Left lung (tissue), 4 donors: ENCODE measurements at regions not wholly inside any gene's neighbourhood (a gene's known extent, or its start where the extent isn't known, plus 50 kb on each side); places are given as distances from the start of the nearest gene placed in this dataset.

Source experiments
- ATAC-seq: fragments of 200-7000 bp; cut with Tn5 transposase; one replicate; pipeline ENCODE4 v1.9.1; 2020; ENCODE audit warnings: moderate library complexity
- DNase-seq, 4 donors: peaks; one replicate each; pipeline ENCODE4 v3.0.0-alpha.2; 2013 to 2020
- H3K27ac ChIP-seq, 2 donors: fragments of 200-600 bp; sonication (generic) in 1 of 2; one replicate each; pipeline versions ENCODE4 v1.5.0 to v1.8.0; 2020 to 2021
- H3K27me3 ChIP-seq, 2 donors: fragments of 200-600 bp; sonication (generic) in 1 of 2; one replicate each; pipeline versions ENCODE4 v1.5.0 to v1.8.0; 2020 to 2021
- H3K36me3 ChIP-seq, 2 donors: fragments of 200-600 bp; sonication (generic) in 1 of 2; one replicate each; pipeline versions ENCODE4 v1.5.0 to v1.8.0; 2020 to 2021
- H3K4me1 ChIP-seq, 2 donors: fragments of 200-600 bp; one replicate each; pipeline ENCODE4 v1.8.0; 2021
- H3K4me3 ChIP-seq, 2 donors: fragments of 200-600 bp; sonication (generic) in 1 of 2; one replicate each; pipeline versions ENCODE4 v1.5.0 to v1.8.0; 2020 to 2021; ENCODE audit warnings: mild to moderate bottlenecking in 1 of 2
- H3K9me3 ChIP-seq, 2 donors: fragments of 200-600 bp; sonication (generic) in 1 of 2; one replicate each; pipeline versions ENCODE4 v1.5.0 to v1.8.0; 2020 to 2021
- intact Hi-C, 2 donors: fragments of 100-400 bp; cut with DNase I; formaldehyde crosslinking; loops; one replicate each; pipeline versions ENCODE4 v1.11.2 to v1.14.2; 2022
- TF ChIP-seq, protein P1 (sequence below), 2 donors: fragments of 200-600 bp; sonication (generic) in 1 of 2; IDR thresholded peaks; one replicate each; pipeline versions ENCODE4 v1.5.0 to v1.8.0; 2021; ENCODE audit warnings: antibody characterized with exemption in 2 of 2
- donor health status: DM: no; HTN: yes; CAD: no.
- donor health status: DM: no; HTN: no; CAD: no.

DNA sequence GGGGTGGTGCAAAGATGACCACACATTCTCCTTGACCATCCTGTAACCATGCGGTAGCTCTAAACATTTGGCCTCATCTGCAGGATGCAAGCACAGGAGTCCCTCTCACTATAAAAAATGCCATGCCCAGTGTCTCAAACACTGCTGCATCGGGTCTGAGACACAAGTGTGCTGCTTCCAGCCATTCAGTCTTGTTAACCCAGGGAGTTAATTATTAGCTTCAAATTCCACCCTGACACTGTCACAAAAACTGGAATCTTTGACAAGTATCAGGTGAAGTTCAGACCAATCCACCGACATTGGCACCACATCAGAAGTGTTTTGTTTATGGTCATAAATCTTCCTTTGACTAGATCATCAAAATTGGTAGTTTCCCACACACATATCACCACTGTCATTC is 119.1 kb upstream of the RASEF start:
- ATAC-seq: no peak

DNA sequence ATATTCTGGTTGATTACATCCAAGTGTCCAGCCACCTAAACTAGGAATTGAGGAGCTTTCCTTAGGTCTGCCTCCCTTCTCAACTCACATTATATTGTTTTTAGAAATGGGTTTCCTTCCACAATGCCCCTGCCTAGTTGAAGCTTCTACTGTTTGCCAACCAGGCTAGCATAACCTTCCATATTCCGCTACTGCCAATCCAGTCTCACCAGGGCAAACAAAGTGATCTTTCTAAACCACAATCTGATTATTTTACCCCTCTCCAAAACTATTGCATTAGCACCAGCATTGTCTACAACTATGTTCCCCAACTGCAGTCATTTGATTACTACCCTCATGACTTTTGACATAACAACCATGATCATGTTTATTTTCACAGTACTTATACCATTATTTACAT is 115.8 kb upstream of the RASEF start:
- TF ChIP-seq, protein P1, sequence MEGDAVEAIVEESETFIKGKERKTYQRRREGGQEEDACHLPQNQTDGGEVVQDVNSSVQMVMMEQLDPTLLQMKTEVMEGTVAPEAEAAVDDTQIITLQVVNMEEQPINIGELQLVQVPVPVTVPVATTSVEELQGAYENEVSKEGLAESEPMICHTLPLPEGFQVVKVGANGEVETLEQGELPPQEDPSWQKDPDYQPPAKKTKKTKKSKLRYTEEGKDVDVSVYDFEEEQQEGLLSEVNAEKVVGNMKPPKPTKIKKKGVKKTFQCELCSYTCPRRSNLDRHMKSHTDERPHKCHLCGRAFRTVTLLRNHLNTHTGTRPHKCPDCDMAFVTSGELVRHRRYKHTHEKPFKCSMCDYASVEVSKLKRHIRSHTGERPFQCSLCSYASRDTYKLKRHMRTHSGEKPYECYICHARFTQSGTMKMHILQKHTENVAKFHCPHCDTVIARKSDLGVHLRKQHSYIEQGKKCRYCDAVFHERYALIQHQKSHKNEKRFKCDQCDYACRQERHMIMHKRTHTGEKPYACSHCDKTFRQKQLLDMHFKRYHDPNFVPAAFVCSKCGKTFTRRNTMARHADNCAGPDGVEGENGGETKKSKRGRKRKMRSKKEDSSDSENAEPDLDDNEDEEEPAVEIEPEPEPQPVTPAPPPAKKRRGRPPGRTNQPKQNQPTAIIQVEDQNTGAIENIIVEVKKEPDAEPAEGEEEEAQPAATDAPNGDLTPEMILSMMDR (IDR thresholded peaks at IDR 0.05): no peak
- no peaks in the 10 kb centered on the region for H3K36me3 ChIP-seq
- H3K9me3 ChIP-seq: peaks cover 0 to 17% of the 10 kb centered on the region in 2 donors
- no peak overlapping the region for H3K4me3 ChIP-seq
- ATAC-seq: no peak
- no peak overlapping the region for H3K27ac ChIP-seq
- no peak for DNase-seq
- H3K27me3 ChIP-seq: peaks cover 0 to 1% of the 10 kb centered on the region in 2 donors
- intact Hi-C loops: no loop called here
- H3K4me1 ChIP-seq: no peaks in the 10 kb centered on the region

More for the DNA sequence above, 119.1 kb upstream of the RASEF start:
- Histone ChIP-seq H3K27ac (no peak overlapping the region), H3K4me3 (no peak overlapping the region), H3K9me3 (no peaks in the 10 kb centered on the region), H3K36me3 (no peaks in the 10 kb centered on the region), H3K4me1 (no peaks in the 10 kb centered on the region), H3K27me3 (peaks cover 0 to 7% of the 10 kb centered on the region in 2 donors)
- no peak for DNase-seq
- TF ChIP-seq, protein P1 (IDR thresholded peaks at IDR 0.05): no peak
- intact Hi-C loops: no loop called here

DNA sequence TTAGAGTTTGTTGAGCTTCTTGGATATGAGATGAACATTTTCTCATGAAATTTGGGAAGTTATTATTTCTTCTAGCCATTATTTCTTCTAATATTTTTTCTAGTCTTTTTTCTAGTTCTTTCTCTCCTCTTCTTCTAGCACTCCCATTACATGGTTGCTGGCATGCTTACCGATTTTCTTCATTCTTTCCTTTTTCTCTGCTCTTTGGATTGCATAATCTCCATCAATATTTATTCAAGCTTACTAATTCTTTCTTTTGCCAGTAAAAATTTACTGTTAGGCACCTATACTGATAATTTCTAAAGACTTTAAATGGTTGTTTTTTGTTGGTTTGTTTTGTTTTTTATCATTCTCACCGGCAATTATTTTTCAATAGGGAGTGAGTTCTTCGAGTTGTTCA is 114.8 kb upstream of the RASEF start:
- Histone ChIP-seq H3K4me3 (no peak overlapping the region), H3K27me3 (no peaks in the 10 kb centered on the region), H3K27ac (no peak overlapping the region), H3K36me3 (no peaks in the 10 kb centered on the region), H3K9me3 (peaks cover 0 to 26% of the 10 kb centered on the region in 2 donors), H3K4me1 (no peaks in the 10 kb centered on the region)
- intact Hi-C loops: no loop called here
- ATAC-seq (no peak), DNase-seq (no peak)
- TF ChIP-seq, protein P1 (IDR thresholded peaks at IDR 0.05): no peak

DNA sequence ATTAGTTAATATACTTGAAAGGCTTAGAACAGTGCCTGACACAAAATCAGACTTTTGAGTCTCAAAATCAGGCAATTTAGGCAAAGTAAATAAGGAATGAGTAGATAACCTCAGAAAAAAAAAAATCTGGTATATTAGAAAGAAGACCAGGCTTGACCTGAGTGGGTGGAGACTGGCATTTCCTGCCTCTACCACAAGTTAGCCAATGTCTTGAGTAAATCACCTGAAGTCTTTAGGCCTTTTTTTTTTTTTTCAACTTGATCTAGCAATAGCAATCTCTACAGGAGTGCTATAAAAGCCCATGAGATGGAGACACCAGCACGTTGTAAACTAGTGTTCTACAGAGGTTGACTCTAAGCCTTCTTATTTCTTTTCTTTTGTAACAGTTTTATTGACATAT is 104.2 kb upstream of the RASEF start:
- TF ChIP-seq, protein P1 (IDR thresholded peaks at IDR 0.05): no peak
- peaks cover 0 to 10% of the 10 kb centered on the region in 2 donors for H3K9me3 ChIP-seq
- H3K27ac ChIP-seq: peak overlapping the region; percentile 49 to 54
- DNase-seq (peak in 1 of 4 donors; percentile 35), ATAC-seq (peak; percentile 86)
- H3K27me3 ChIP-seq: no peaks in the 10 kb centered on the region
- no peaks in the 10 kb centered on the region for H3K4me1 ChIP-seq
- H3K36me3 ChIP-seq: no peaks in the 10 kb centered on the region
- intact Hi-C loops: no loop called here
- no peak overlapping the region for H3K4me3 ChIP-seq

DNA sequence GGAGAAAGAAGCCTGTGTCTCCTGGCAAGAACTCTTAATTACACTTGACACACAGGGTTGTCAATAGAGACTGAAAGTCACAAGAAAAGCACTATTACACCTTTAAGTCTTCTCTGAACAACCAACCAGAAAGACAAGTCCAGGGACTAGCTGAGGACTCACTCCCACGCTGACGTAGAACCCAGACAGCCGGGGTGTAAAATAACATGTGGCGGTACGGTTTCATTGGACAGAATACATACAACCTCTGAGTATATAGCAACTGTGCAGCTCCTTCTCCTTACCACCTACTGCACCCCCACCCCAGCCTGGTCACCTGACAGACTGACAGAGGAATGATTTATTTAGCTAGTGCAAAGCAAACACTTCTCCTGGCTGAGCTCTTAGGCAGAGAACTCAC is 103.4 kb upstream of the RASEF start:
- intact Hi-C loops: no loop called here
- H3K4me1 ChIP-seq: no peaks in the 10 kb centered on the region
- TF ChIP-seq, protein P1 (IDR thresholded peaks at IDR 0.05): no peak
- H3K27ac ChIP-seq: peak overlapping the region; percentile 49 to 54
- H3K4me3 ChIP-seq: no peak overlapping the region
- peaks cover 0 to 10% of the 10 kb centered on the region in 2 donors for H3K9me3 ChIP-seq
- no peaks in the 10 kb centered on the region for H3K27me3 ChIP-seq
- H3K36me3 ChIP-seq: no peaks in the 10 kb centered on the region
- peak; percentile 91 for ATAC-seq
- DNase-seq: peak; percentile 19 to 78 (median 66)
